Activated CD8-positive, alpha-beta memory T cell treated with anti-CD3 and anti-CD28 coated beads for 1 hour (primary cell): ENCODE measurements at regions not wholly inside any gene's neighbourhood (a gene's known extent, or its start where the extent isn't known, plus 50 kb on each side); places are given as distances from the start of the nearest gene placed in this dataset.
"Not testable (repeated sequence)": the region's sequence is repeated elsewhere in the genome, so short reads cannot be mapped to it uniquely, and the experiment has no call there.

Source experiments
- DNase-seq, 2 donors: peaks; one replicate each; pipeline ENCODE4 v3.0.0-alpha.2; 2020; ENCODE audit warnings: low read depth in 1 of 2; ENCODE audit errors: extremely low read depth in 1 of 2

DNA sequence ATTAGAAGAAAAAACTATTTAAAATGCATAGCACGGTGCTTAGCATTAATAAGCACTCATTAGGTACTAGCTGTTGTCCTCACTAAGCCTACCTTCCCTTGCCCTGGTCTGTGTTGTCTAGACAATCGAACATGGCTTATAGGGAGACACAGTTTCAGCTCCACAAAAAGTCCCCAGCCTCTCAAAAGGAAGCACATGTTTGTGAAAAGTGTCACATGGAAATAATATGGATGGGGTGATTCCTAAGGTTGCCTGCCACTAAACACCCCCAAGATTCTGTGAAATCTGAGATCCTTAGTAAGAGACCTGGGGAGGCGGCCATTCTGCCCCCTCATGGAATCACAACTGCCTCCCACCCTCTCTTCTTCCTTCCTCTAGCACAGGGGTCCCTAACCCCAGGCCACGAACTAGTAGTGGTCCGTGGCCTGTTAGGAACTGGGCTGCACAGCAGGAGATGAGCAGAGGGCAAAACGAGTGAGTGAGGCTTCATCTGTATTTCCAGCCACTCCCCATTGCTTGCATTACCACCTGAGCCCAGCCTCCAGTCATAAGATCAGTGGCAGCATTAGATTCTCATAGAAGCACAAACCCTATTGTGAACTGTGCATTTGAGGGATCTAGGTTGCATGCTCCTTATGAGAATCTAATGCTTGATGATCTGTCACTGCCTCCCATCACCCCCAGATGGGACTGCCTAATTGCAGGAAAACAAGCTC, 59.6 kb upstream of the NDUFV2 start:
- DNase-seq = no peak

DNA sequence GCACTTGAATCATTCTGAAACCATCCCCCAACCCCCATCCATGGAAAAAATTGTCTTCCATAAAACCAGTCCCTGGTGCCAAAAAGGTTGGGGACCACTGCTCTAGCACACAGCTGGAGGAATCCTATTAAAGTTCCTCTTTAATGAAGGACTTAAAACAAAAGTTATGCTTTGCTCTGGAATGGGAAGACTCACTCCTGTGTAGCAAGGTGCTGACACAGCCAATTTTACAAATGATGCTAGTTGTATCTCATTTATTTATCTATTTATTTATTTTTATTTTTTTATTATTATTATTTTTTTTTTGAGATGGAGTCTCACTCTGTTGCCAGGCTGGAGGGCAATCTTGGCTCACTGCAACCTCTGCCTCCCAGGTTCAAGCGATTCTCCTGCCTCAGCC, 58.9 kb upstream of the NDUFV2 start:
- DNase-seq = no peak

DNA sequence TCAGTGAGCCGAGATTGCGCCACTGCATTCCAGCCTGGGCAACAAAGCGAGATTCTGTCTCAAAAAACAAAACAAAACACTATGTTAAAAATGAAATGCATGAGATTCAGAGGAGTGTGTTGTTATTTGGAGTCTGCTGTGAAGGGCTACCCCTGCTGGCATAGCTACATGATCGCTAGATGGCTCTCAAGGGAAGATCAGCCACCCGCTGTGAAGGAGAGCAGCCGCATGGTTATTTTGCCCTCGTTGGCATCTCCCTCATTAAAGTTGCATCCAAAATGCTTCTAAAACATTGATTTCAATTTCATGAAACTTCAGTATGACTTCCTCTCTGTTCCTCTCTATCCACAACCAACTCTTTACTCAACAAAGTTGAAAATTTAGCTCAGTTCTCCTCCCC, 54.8 kb upstream of the NDUFV2 start:
- DNase-seq = no peak

DNA sequence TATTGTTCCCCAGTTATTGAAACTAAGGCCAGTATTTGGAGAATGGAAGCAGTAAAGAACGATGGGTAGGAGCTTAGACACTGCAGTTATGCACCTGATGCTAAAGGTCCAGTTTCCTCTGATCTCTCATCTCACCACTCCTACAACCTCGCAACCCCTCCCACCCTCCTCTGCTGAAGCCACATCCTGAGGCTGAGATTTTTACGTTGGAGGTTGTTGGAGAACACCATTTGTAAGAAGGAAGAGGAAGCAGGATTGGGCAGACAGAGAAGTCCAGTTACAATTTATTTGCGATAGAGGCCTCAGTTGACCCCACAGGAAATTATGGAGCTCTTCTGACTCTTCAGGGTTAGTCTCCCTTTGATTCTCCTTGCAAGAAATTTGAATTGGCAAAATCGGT, 54.3 kb upstream of the NDUFV2 start:
- no peak for DNase-seq

DNA sequence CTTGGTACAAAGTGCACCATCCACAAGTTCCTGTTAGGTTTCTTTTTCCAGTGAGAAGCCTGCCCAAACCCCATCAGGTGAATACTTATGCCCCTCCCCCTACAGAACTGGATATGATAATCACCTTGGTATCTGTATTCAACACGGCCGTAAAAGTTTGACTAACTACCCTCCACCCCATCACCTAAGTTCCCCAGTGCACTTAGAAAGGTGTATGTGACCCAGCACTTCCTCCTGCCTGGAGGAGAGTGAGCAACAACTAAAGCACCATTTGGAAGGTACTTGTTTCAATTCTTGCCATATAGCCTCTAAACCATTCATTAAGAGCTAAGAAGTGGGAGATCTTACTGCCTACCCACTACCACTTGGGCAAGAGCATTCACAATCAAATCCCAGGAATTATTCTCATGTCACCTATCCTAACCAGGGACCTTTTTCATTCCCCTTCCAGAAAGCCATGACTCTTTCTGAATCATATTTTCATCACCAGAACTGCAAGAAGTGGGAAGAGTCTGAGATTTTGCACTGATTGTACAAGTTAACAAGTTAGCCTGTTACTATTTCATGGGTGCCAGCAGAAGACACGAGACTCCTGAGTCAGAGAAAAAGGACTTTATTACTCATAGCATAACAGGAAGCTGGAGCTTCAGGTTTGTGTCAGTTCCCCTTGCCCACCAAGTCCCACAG, 53.5 kb upstream of the NDUFV2 start:
- DNase-seq = no peak

DNA sequence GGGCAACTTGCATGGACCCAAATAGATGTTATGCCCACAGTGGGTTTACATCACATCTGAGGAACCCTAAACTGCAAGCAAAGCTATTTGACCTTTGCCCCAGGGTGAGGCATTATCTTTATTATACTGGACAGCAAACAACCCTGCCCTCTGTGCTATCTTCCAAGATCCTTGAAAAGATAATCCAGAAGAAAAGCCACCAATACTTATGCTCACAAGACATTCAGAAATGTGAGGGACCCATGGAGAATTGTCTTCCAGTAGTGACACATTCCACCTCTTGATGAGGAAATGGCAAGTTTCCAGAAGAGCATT, 53.0 kb upstream of the NDUFV2 start:
- DNase-seq = no peak

DNA sequence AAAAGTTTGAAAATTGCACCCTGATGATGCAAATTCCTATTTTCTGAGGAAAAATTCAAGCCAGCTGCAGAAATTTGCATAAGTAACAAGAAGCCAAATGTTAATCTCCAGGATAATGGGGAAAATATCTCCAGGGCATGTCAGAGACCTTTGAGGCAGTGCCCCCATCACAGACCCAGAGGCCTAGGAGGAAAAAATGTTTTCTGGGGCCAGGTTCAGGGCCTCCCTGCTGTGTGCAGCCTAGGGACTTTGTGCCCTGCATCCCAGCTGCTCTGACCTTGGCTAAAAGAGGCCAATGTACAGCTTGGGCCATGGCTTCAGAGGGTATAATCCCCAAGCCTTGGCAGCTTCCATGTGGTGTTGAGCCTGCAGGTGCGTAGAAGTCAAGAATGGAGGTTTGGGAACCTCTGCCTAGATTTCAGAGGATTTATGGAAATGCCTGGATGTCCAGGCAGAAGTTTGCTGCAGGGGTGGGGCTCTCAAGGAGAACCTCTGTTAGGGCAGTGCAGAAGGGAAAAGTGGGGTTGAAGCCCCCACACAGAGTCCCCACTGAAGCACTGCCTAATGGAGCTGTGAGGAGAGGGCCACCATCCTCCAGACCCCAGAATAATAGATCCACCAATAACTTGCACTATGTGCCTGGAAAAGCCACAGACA, 51.7 kb upstream of the NDUFV2 start:
- DNase-seq = not testable (repeated sequence)
